Endodermal cell (in vitro differentiated cells): ENCODE measurements at regions not wholly inside any gene's neighbourhood (a gene's known extent, or its start where the extent isn't known, plus 50 kb on each side); places are given as distances from the start of the nearest gene placed in this dataset.

Experiments
- DNase-seq: peaks from one replicate; pipeline ENCODE4 v3.0.0-alpha.2; 2017
- H3K27ac ChIP-seq: 2 replicates; pipeline ENCODE4 v1.5.1; 2013; ENCODE audit warnings: mild to moderate bottlenecking, low read depth, low read length, moderate library complexity
- H3K27me3 ChIP-seq: 2 replicates; pipeline ENCODE4 v1.6.1; 2013; ENCODE audit warnings: mild to moderate bottlenecking, low read length, moderate library complexity; ENCODE audit not compliant: insufficient read depth, control insufficient read depth, poor library complexity, severe bottlenecking
- H3K36me3 ChIP-seq: 2 replicates; pipeline ENCODE4 v1.7.0; 2013; ENCODE audit warnings: mild to moderate bottlenecking, low read length, moderate library complexity; ENCODE audit not compliant: control insufficient read depth, insufficient read depth
- H3K4me1 ChIP-seq: one replicate; pipeline ENCODE4 v1.7.0; 2013; ENCODE audit warnings: low read length; ENCODE audit not compliant: control insufficient read depth, insufficient read depth
- H3K4me3 ChIP-seq: 2 replicates; pipeline ENCODE4 v1.5.1; 2013; ENCODE audit warnings: mild to moderate bottlenecking, low read length, moderate library complexity
- H3K9ac ChIP-seq: 2 replicates; pipeline ENCODE4 v1.6.1; 2013; ENCODE audit warnings: mild to moderate bottlenecking, low read length, moderate library complexity; ENCODE audit not compliant: poor library complexity, severe bottlenecking; ENCODE audit errors: extremely low read depth
- H3K9me3 ChIP-seq: 2 replicates; pipeline ENCODE4 v1.6.1; 2013; ENCODE audit warnings: mild to moderate bottlenecking, low read length, moderate library complexity; ENCODE audit not compliant: control insufficient read depth
- H3K27ac Mint-ChIP-seq: 2 replicates; pipeline ENCODE4 v1.8.0; 2020; ENCODE audit warnings: mixed read lengths
- H3K27me3 Mint-ChIP-seq: 2 replicates; pipeline ENCODE4 v1.8.0; 2021; ENCODE audit warnings: mild to moderate bottlenecking, mixed read lengths; ENCODE audit not compliant: insufficient read depth
- H3K36me3 Mint-ChIP-seq: 2 replicates; pipeline ENCODE4 v1.8.0; 2020; ENCODE audit warnings: low read depth, mixed read lengths
- H3K4me1 Mint-ChIP-seq: 2 replicates; pipeline ENCODE4 v1.8.0; 2020; ENCODE audit warnings: mixed read lengths
- H3K4me3 Mint-ChIP-seq: 2 replicates; pipeline ENCODE4 v1.8.0; 2020; ENCODE audit warnings: mild to moderate bottlenecking, moderate library complexity, mixed read lengths
- H3K9me3 Mint-ChIP-seq: 2 replicates; pipeline ENCODE4 v1.8.0; 2020; ENCODE audit warnings: mild to moderate bottlenecking, mixed read lengths
- WGBS, 2 experiments: methylation state at CpG; one replicate each; pipeline versions ENCODE4 v1.1.5 to v1.1.7; 2013; ENCODE audit warnings: missing lambda C conversion rate in 2 of 2, mixed read lengths in 1 of 2; ENCODE audit not compliant: insufficient coverage in 1 of 2, insufficient read length in 1 of 2; 5-methylcytosine and 5-hydroxymethylcytosine counted together
- TF ChIP-seq, protein P1 (sequence below): fragments of 200-600 bp; sonication (generic); conservative IDR thresholded peaks from 2 replicates; pipeline ENCODE4 v1.5.0; 2021; ENCODE audit warnings: antibody characterized with exemption, mild to moderate bottlenecking

DNA sequence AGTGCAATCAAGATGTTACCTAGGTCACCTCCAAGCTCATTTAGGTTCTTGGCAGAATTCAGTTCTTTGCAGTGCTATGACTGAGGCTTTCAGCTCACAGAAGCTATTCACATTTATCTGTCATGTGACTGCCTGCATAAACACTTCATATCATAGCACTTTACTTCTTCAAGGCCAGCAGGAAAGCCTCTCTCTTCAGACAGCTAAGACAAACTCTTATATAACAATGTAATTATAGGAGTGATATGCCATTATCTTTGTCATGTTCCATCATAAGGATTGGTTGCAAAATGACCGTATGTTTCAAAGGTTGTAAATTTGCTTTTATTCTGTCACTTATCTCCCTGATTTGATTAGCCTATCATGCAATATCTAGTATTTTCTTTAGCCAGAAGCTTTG is 78.8 kb upstream of the TMEM196 start:
- TF ChIP-seq, protein P1, sequence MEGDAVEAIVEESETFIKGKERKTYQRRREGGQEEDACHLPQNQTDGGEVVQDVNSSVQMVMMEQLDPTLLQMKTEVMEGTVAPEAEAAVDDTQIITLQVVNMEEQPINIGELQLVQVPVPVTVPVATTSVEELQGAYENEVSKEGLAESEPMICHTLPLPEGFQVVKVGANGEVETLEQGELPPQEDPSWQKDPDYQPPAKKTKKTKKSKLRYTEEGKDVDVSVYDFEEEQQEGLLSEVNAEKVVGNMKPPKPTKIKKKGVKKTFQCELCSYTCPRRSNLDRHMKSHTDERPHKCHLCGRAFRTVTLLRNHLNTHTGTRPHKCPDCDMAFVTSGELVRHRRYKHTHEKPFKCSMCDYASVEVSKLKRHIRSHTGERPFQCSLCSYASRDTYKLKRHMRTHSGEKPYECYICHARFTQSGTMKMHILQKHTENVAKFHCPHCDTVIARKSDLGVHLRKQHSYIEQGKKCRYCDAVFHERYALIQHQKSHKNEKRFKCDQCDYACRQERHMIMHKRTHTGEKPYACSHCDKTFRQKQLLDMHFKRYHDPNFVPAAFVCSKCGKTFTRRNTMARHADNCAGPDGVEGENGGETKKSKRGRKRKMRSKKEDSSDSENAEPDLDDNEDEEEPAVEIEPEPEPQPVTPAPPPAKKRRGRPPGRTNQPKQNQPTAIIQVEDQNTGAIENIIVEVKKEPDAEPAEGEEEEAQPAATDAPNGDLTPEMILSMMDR = no peak
- Mint-ChIP-seq H3K36me3 (no peaks in the 10 kb centered on the region), H3K9me3 (no peaks in the 10 kb centered on the region), H3K27me3 (no peaks in the 10 kb centered on the region), H3K4me1 (peaks cover 9% of the 10 kb centered on the region), H3K4me3 (no peak overlapping the region), H3K27ac (no peak overlapping the region)
- WGBS, 2 experiments = 91% methylated on average over 1 of the region's 1 CpG; no CpG with 5 or more reads in 1 of the 2 experiments
- no peaks in the 10 kb centered on the region for H3K9me3 ChIP-seq
- no peak overlapping the region for H3K9ac ChIP-seq
- no peaks in the 10 kb centered on the region for H3K4me1 ChIP-seq
- H3K27ac ChIP-seq = no peak overlapping the region
- no peak for DNase-seq
- H3K27me3 ChIP-seq = no peaks in the 10 kb centered on the region
- H3K4me3 ChIP-seq = no peak overlapping the region
- H3K36me3 ChIP-seq = no peaks in the 10 kb centered on the region

DNA sequence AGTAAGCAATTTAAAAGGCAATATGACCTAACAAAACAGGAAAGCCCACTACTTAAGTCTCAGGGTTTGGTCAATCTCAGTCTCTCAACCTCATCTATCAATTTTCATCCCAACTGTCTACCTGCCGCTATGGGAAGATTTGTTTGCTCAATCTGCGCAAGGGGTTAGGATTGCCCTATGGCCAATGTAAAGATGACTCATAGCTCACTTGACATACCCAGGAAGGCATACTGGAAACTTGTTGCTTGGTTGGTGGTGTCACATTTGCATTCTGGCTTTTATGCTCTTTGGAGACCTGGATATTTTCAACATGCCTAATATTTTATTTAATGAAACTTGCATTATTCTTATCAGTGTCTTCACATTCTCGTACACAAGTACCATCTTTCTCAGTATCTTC is 78.1 kb upstream of the TMEM196 start:
- Histone ChIP-seq H3K4me1 (no peaks in the 10 kb centered on the region), H3K36me3 (no peaks in the 10 kb centered on the region), H3K9ac (no peak overlapping the region), H3K9me3 (no peaks in the 10 kb centered on the region), H3K4me3 (no peak overlapping the region), H3K27ac (no peak overlapping the region), H3K27me3 (no peaks in the 10 kb centered on the region)
- Mint-ChIP-seq H3K9me3 (no peaks in the 10 kb centered on the region), H3K4me3 (no peak overlapping the region), H3K36me3 (no peaks in the 10 kb centered on the region), H3K27me3 (no peaks in the 10 kb centered on the region), H3K4me1 (peaks cover 2% of the 10 kb centered on the region), H3K27ac (no peak overlapping the region)
- no peak for DNase-seq
- TF ChIP-seq, protein P1 = no peak
- 98% methylated on average over 2 of the region's 3 CpGs; no CpG with 5 or more reads in 1 of the 2 experiments for WGBS, 2 experiments

GRCh38 chr7:19834566-19834965 is 61.1 kb upstream of the TMEM196 start:
- Histone ChIP-seq H3K4me3 (no peak overlapping the region), H3K27ac (no peak overlapping the region), H3K27me3 (no peaks in the 10 kb centered on the region), H3K9me3 (no peaks in the 10 kb centered on the region), H3K36me3 (no peaks in the 10 kb centered on the region), H3K9ac (no peak overlapping the region), H3K4me1 (no peaks in the 10 kb centered on the region)
- WGBS, 2 experiments = 95 to 100% methylated on average over 1 to 2 of the region's 2 CpGs
- Mint-ChIP-seq H3K27me3 (no peaks in the 10 kb centered on the region), H3K27ac (no peak overlapping the region), H3K4me1 (no peaks in the 10 kb centered on the region), H3K4me3 (no peak overlapping the region), H3K9me3 (no peaks in the 10 kb centered on the region), H3K36me3 (no peaks in the 10 kb centered on the region)
- TF ChIP-seq, protein P1 = no peak
- no peak for DNase-seq
